Cardiac muscle cell (in vitro differentiated cells and primary cell): ENCODE measurements at regions not wholly inside any gene's neighbourhood (a gene's known extent, or its start where the extent isn't known, plus 50 kb on each side); places are given as distances from the start of the nearest gene placed in this dataset.

Source experiments
- DNase-seq, 2 donors: peaks; one replicate each; pipeline versions ENCODE4 v3.0.0 to v3.0.0-alpha.2; 2010 to 2017; ENCODE audit warnings: low read depth in 1 of 2, low spot score in 1 of 2
- H3K27ac ChIP-seq: fragments of 200-600 bp; sonication (generic); 2 replicates; pipeline ENCODE4 v1.5.1; 2016
- H3K27me3 ChIP-seq: fragments of 200-600 bp; sonication (generic); 2 replicates; pipeline ENCODE4 v1.6.0; 2016; ENCODE audit warnings: control low read depth
- H3K36me3 ChIP-seq: fragments of 200-600 bp; sonication (generic); 2 replicates; pipeline ENCODE4 v1.5.1; 2016; ENCODE audit warnings: control low read depth
- H3K4me1 ChIP-seq: fragments of 200-600 bp; sonication (generic); 2 replicates; pipeline ENCODE4 v1.8.1; 2017; ENCODE audit warnings: low read depth, mild to moderate bottlenecking, mixed run types
- H3K4me3 ChIP-seq: fragments of 200-600 bp; sonication (generic); 2 replicates; pipeline ENCODE4 v1.5.1; 2016; ENCODE audit warnings: mild to moderate bottlenecking
- H3K9me3 ChIP-seq: fragments of 200-600 bp; sonication (generic); 2 replicates; pipeline ENCODE4 v1.5.1; 2017; ENCODE audit warnings: low read depth, mild to moderate bottlenecking, control low read depth
- CTCF ChIP-seq: IDR thresholded peaks from 2 replicates; pipeline ENCODE4 v1.5.1; 2012; ENCODE audit warnings: low read depth, mild to moderate bottlenecking, low read length

DNA sequence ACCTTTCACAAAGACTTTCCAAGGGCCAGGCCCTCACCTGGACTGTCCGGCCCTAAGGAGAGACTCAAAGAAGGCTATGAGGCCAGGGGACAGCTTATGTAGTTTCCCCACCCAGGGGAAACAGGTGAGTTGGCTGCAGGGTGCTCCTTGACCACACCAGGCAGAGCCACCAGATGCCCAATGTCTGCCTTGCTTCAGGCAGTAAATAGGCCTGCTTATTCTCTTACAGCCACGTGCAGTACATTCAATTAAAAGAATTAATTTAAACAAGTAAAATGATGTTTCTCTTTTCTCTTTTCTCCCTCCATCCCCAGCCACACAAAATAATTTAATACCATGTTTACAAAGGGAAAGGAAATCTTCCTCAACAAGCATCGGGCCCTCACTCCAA, 66.6 kb upstream of the ABLIM1 start:
- no peaks in the 10 kb centered on the region for H3K9me3 ChIP-seq
- peaks cover 47% of the 10 kb centered on the region for H3K4me1 ChIP-seq
- TF ChIP-seq CTCF, result no peak
- H3K36me3 ChIP-seq, result no peaks in the 10 kb centered on the region
- no peak overlapping the region for H3K4me3 ChIP-seq
- H3K27me3 ChIP-seq, result no peaks in the 10 kb centered on the region
- no peak for DNase-seq
- peak overlapping the region; percentile 22 for H3K27ac ChIP-seq

GRCh38 chr10:114726820-114727271, 68.8 kb upstream of the ABLIM1 start:
- Histone ChIP-seq H3K4me1 (peaks cover 28% of the 10 kb centered on the region), H3K9me3 (no peaks in the 10 kb centered on the region), H3K36me3 (no peaks in the 10 kb centered on the region), H3K27ac (no peak overlapping the region), H3K4me3 (no peak overlapping the region), H3K27me3 (no peaks in the 10 kb centered on the region)
- no peak for DNase-seq
- TF ChIP-seq CTCF, result no peak

- Histone ChIP-seq H3K27ac (no peak overlapping the region), H3K4me1 (peaks cover 13% of the 10 kb centered on the region), H3K36me3 (no peaks in the 10 kb centered on the region), H3K27me3 (no peaks in the 10 kb centered on the region), H3K9me3 (no peaks in the 10 kb centered on the region), H3K4me3 (no peak overlapping the region)
- DNase-seq, result no peak
- TF ChIP-seq CTCF, result no peak
Measured at GRCh38 chr10:114728325-114728724, 70.2 kb upstream of the ABLIM1 start.

DNA sequence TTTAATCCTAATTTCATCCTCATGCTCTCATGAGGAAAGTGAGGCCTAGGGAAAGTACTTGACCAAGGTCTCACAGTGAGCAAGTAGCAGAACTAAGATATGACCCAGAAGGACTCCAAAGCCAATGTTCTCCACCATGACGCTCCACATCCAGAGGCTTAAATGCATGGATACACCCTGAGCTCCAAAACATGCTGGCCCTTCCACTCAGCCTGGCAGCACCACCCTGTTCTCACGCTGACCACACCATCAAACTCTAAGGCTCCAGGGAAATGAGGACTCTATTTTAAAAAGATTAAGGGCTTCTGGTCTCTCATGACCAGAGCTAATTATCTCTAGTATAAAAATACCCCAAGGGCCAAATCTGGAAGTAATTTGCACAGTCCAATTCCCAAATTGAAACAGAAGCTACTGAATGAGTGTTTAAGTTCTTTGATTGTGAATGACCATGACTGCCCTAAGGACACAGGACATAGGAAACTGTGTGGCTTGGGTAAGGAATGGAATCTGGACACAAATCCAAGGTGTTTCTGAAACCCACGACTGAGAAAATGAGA, 71.1 kb upstream of the ABLIM1 start:
- no peaks in the 10 kb centered on the region for H3K9me3 ChIP-seq
- H3K27ac ChIP-seq, result no peak overlapping the region
- no peak for TF ChIP-seq CTCF
- H3K4me1 ChIP-seq, result peaks cover 5% of the 10 kb centered on the region
- no peak for DNase-seq
- H3K27me3 ChIP-seq, result no peaks in the 10 kb centered on the region
- no peaks in the 10 kb centered on the region for H3K36me3 ChIP-seq
- no peak overlapping the region for H3K4me3 ChIP-seq

DNA sequence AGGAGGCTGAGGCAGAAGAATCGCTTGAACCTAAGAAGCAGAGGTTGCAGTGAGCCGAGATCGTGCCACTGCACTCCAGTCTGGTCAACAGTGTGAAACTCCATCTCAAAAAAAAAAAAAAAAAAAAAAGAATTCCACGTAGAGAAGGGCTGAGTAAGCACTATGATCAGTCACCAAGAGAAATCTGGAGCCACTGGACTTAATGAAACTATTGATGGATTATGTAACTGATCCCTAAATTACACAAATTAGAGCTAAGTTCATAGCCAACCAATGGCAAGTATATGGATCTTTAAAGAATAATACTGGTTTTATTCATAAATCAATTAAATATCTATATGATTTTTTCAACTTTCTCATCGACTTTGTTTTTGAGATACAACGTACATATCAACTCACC, 72.2 kb upstream of the ABLIM1 start:
- no peak for DNase-seq
- Histone ChIP-seq H3K27ac (no peak overlapping the region), H3K4me1 (peaks cover 5% of the 10 kb centered on the region), H3K9me3 (no peaks in the 10 kb centered on the region), H3K36me3 (no peaks in the 10 kb centered on the region), H3K4me3 (no peak overlapping the region), H3K27me3 (no peaks in the 10 kb centered on the region)
- TF ChIP-seq CTCF, result no peak

- Histone ChIP-seq H3K27me3 (no peaks in the 10 kb centered on the region), H3K36me3 (no peaks in the 10 kb centered on the region), H3K9me3 (no peaks in the 10 kb centered on the region), H3K4me1 (no peaks in the 10 kb centered on the region), H3K27ac (no peak overlapping the region), H3K4me3 (no peak overlapping the region)
- DNase-seq, result no peak
- TF ChIP-seq CTCF, result no peak
Measured at GRCh38 chr10:114732931-114733330, 74.9 kb upstream of the ABLIM1 start.
